ENCODE measurements at regions not wholly inside any gene's neighbourhood (a gene's known extent, or its start where the extent isn't known, plus 50 kb on each side); places are given as distances from the start of the nearest gene placed in this dataset.

GRCh38 chr1:193926956-193927355, 740.5 kb upstream of the B3GALT2 start:
- TF ChIP-seq SIN3A (IDR thresholded peaks at IDR 0.05; ENCODE audit: borderline replicate concordance, insufficient read depth, low read length) (no peak), FOXP2 (optimal IDR thresholded peaks at IDR 0.05; ENCODE audit: borderline replicate concordance, extremely low read depth, extremely low read length, insufficient read depth) (no peak), TAF1 (IDR thresholded peaks at IDR 0.05; ENCODE audit: borderline replicate concordance, insufficient read depth, low read length) (no peak), POLR2AphosphoS5 (IDR thresholded peaks at IDR 0.05; ENCODE audit: low read depth, low read length) (no peak), REST (IDR thresholded peaks at IDR 0.05; ENCODE audit: insufficient read depth in 1 of 2, low read depth in 2 of 2, low read length in 2 of 2) (no peak)

GRCh38 chr1:193919827-193920226, 733.4 kb upstream of the B3GALT2 start:
- TF ChIP-seq SIN3A (IDR thresholded peaks at IDR 0.05; ENCODE audit: borderline replicate concordance, insufficient read depth, low read length) (no peak), POLR2AphosphoS5 (IDR thresholded peaks at IDR 0.05; ENCODE audit: low read depth, low read length) (no peak), FOXP2 (optimal IDR thresholded peaks at IDR 0.05; ENCODE audit: borderline replicate concordance, extremely low read depth, extremely low read length, insufficient read depth) (no peak), TAF1 (IDR thresholded peaks at IDR 0.05; ENCODE audit: borderline replicate concordance, insufficient read depth, low read length) (no peak), REST (IDR thresholded peaks at IDR 0.05; ENCODE audit: insufficient read depth in 1 of 2, low read depth in 2 of 2, low read length in 2 of 2) (no peak)

GRCh38 chr1:193916452-193916851, 730.0 kb upstream of the B3GALT2 start:
- TF ChIP-seq FOXP2 (optimal IDR thresholded peaks at IDR 0.05; ENCODE audit: borderline replicate concordance, extremely low read depth, extremely low read length, insufficient read depth) (no peak), SIN3A (IDR thresholded peaks at IDR 0.05; ENCODE audit: borderline replicate concordance, insufficient read depth, low read length) (no peak), TAF1 (IDR thresholded peaks at IDR 0.05; ENCODE audit: borderline replicate concordance, insufficient read depth, low read length) (no peak), REST (IDR thresholded peaks at IDR 0.05; ENCODE audit: insufficient read depth in 1 of 2, low read depth in 2 of 2, low read length in 2 of 2) (no peak), POLR2AphosphoS5 (IDR thresholded peaks at IDR 0.05; ENCODE audit: low read depth, low read length) (no peak)

- TF ChIP-seq REST (IDR thresholded peaks at IDR 0.05; ENCODE audit: insufficient read depth in 1 of 2, low read depth in 2 of 2, low read length in 2 of 2): no peak
- TF ChIP-seq POLR2AphosphoS5 (IDR thresholded peaks at IDR 0.05; ENCODE audit: low read depth, low read length): no peak
- no peak for TF ChIP-seq SIN3A (IDR thresholded peaks at IDR 0.05; ENCODE audit: borderline replicate concordance, insufficient read depth, low read length)
- no peak for TF ChIP-seq TAF1 (IDR thresholded peaks at IDR 0.05; ENCODE audit: borderline replicate concordance, insufficient read depth, low read length)
- TF ChIP-seq FOXP2 (optimal IDR thresholded peaks at IDR 0.05; ENCODE audit: borderline replicate concordance, extremely low read depth, extremely low read length, insufficient read depth): no peak
Measured at GRCh38 chr1:193914871-193915270, 728.5 kb upstream of the B3GALT2 start.
